GM12801 (cell line): ENCODE measurements at regions not wholly inside any gene's neighbourhood (a gene's known extent, or its start where the extent isn't known, plus 50 kb on each side); places are given as distances from the start of the nearest gene placed in this dataset.

Source experiments
- CTCF ChIP-seq: IDR thresholded peaks from one replicate; pipeline ENCODE4 v1.5.1; 2011; ENCODE audit warnings: control low read depth; ENCODE audit not compliant: insufficient read length; ENCODE audit errors: extremely low read depth

GRCh38 chr11:10379426-10379825 is 74.6 kb downstream of the ADM start:
- TF ChIP-seq CTCF = no peak

- no peak for TF ChIP-seq CTCF
These were observed 75.0 kb upstream of the AMPD3 start for GRCh38 chr11:10379871-10380568.

GRCh38 chr11:10380921-10381320 is 74.1 kb upstream of the AMPD3 start:
- TF ChIP-seq CTCF = no peak

GRCh38 chr11:10381736-10382135 is 73.3 kb upstream of the AMPD3 start:
- TF ChIP-seq CTCF = no peak

GRCh38 chr11:10382518-10382917 is 72.5 kb upstream of the AMPD3 start:
- TF ChIP-seq CTCF = no peak

GRCh38 chr11:10385696-10386095 is 69.4 kb upstream of the AMPD3 start:
- TF ChIP-seq CTCF = no peak

- TF ChIP-seq CTCF = no peak
These were observed 68.7 kb upstream of the AMPD3 start for GRCh38 chr11:10386361-10386760.
